ENCODE measurements at regions not wholly inside any gene's neighbourhood (a gene's known extent, or its start where the extent isn't known, plus 50 kb on each side); places are given as distances from the start of the nearest gene placed in this dataset.

- TF ChIP-seq CTCF (conservative IDR thresholded peaks at IDR 0.05; ENCODE audit: low read depth, low read length) (no peak), EZH2 (IDR thresholded peaks at IDR 0.05; ENCODE audit: low read length, unreplicated experiment) (no peak)
Measured at GRCh38 chr2:144256996-144257707, 262.8 kb downstream of the ZEB2 start.

Measured in PC-3 (cell line).